Mesothelial cell of epicardium (in vitro differentiated cells): ENCODE measurements at regions not wholly inside any gene's neighbourhood (a gene's known extent, or its start where the extent isn't known, plus 50 kb on each side); places are given as distances from the start of the nearest gene placed in this dataset.
A peak's percentile ranks its signal among the peaks of the same experiment; 100 is the strongest.

Experiments
- DNase-seq, 2 experiments: peaks; one replicate each; pipeline ENCODE4 v3.0.0; 2021; ENCODE audit warnings: low spot score in 2 of 2; ENCODE audit not compliant: unreplicated experiment in 2 of 2
- H3K27ac Mint-ChIP-seq: 2 replicates; pipeline ENCODE4 v1.8.0; 2021; ENCODE audit warnings: mixed read lengths
- H3K27me3 Mint-ChIP-seq: 2 replicates; pipeline ENCODE4 v1.8.0; 2021; ENCODE audit warnings: low read depth, mixed read lengths
- H3K36me3 Mint-ChIP-seq: 2 replicates; pipeline ENCODE4 v1.8.0; 2021; ENCODE audit warnings: mixed read lengths
- H3K4me1 Mint-ChIP-seq: 2 replicates; pipeline ENCODE4 v1.8.0; 2021; ENCODE audit warnings: mixed read lengths
- H3K4me3 Mint-ChIP-seq: 2 replicates; pipeline ENCODE4 v1.8.0; 2021; ENCODE audit warnings: mild to moderate bottlenecking, moderate library complexity, mixed read lengths
- H3K9me3 Mint-ChIP-seq: 2 replicates; pipeline ENCODE4 v1.8.0; 2021; ENCODE audit warnings: mixed read lengths
- CTCF ChIP-seq: fragments of 200-600 bp; sonication (generic); IDR thresholded peaks from one replicate; pipeline ENCODE4 v1.5.0; 2021; ENCODE audit warnings: antibody characterized with exemption; ENCODE audit not compliant: unreplicated experiment

DNA sequence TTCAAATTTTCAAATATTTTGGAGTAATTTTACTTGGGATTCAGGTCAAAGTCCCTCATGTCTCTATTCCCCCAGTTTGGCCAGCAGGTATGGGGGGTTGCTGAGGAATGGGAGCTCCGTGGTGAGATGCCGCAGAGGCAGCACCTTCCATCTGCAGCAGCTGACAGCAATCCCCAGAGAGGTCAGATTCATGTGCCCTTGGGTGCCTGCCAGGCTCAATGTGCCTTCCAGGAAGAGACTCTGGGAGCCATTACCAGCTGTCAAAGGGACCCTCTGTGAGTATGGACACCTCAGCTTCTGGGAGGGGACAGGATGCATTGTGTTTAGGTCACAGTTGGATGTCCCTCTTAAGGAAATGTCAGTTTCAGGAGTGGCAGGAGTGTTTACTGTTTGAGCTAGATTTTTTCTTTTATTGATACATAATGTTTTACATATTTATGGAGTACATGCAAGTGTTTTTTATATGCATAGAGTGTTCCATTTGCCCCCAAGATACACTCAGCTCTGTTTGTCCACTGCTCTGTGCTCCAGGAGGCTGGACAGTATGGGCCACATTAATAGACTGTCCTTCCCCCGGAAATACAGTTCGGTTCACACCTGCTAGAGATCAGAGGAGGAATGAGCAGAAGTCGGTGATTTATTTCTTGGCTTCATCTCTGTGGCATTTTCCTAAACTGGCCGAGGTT, 75.3 kb upstream of the GRB10 start:
- TF ChIP-seq CTCF = no peak
- no peaks in the 10 kb centered on the region for H3K9me3 Mint-ChIP-seq
- no peak overlapping the region for H3K27ac Mint-ChIP-seq
- H3K4me3 Mint-ChIP-seq = no peak overlapping the region
- DNase-seq = peak in 1 of 2 experiments; percentile 22
- no peaks in the 10 kb centered on the region for H3K4me1 Mint-ChIP-seq
- H3K27me3 Mint-ChIP-seq = no peaks in the 10 kb centered on the region
- H3K36me3 Mint-ChIP-seq = no peaks in the 10 kb centered on the region

- Mint-ChIP-seq H3K27ac (no peak overlapping the region), H3K4me1 (no peaks in the 10 kb centered on the region), H3K4me3 (no peak overlapping the region), H3K36me3 (no peaks in the 10 kb centered on the region), H3K9me3 (no peaks in the 10 kb centered on the region), H3K27me3 (no peaks in the 10 kb centered on the region)
- no peak for DNase-seq
- TF ChIP-seq CTCF = no peak
Observed at GRCh38 chr7:50856806-50857205, 74.1 kb upstream of the GRB10 start.

- Mint-ChIP-seq H3K4me1 (no peaks in the 10 kb centered on the region), H3K9me3 (no peaks in the 10 kb centered on the region), H3K36me3 (no peaks in the 10 kb centered on the region), H3K27me3 (no peaks in the 10 kb centered on the region), H3K27ac (no peak overlapping the region), H3K4me3 (no peak overlapping the region)
- DNase-seq = peak in 1 of 2 experiments; percentile 35
- TF ChIP-seq CTCF = no peak
Observed at GRCh38 chr7:50856231-50856630, 73.5 kb upstream of the GRB10 start.

DNA sequence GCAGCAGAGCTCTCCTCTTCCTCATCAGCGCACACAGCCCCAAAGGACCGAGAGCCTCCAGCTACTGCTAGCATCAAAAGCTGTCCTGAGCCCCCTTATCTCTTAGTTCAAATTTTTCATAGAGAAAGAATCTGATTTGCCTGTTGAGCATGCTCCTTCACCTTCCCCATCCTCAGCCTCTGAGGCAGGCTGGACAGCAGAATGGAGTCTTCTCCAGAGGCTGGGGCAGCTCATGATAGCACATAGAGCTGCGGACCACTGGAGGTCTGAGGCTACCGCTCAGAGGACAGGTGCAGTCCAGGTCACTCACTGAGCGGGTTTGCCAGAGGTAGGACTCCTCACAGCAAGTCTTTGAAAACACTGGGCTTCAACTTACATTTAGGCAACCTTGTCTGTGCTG, 72.8 kb upstream of the GRB10 start:
- Mint-ChIP-seq H3K9me3 (no peaks in the 10 kb centered on the region), H3K36me3 (no peaks in the 10 kb centered on the region), H3K4me3 (no peak overlapping the region), H3K4me1 (no peaks in the 10 kb centered on the region), H3K27ac (no peak overlapping the region), H3K27me3 (no peaks in the 10 kb centered on the region)
- no peak for DNase-seq
- no peak for TF ChIP-seq CTCF

GRCh38 chr7:50854831-50855230, 72.1 kb upstream of the GRB10 start:
- Mint-ChIP-seq H3K36me3 (no peaks in the 10 kb centered on the region), H3K4me1 (no peaks in the 10 kb centered on the region), H3K4me3 (no peak overlapping the region), H3K9me3 (no peaks in the 10 kb centered on the region), H3K27ac (no peak overlapping the region), H3K27me3 (no peaks in the 10 kb centered on the region)
- no peak for DNase-seq
- TF ChIP-seq CTCF = no peak

- no peak overlapping the region for H3K4me3 Mint-ChIP-seq
- DNase-seq = no peak
- H3K27ac Mint-ChIP-seq = no peak overlapping the region
- no peaks in the 10 kb centered on the region for H3K36me3 Mint-ChIP-seq
- no peaks in the 10 kb centered on the region for H3K9me3 Mint-ChIP-seq
- no peaks in the 10 kb centered on the region for H3K4me1 Mint-ChIP-seq
- H3K27me3 Mint-ChIP-seq = peaks cover 6% of the 10 kb centered on the region
- TF ChIP-seq CTCF = no peak
Observed at GRCh38 chr7:50854247-50854646, 71.6 kb upstream of the GRB10 start.
